MM.1S (cell line): ENCODE measurements at regions not wholly inside any gene's neighbourhood (a gene's known extent, or its start where the extent isn't known, plus 50 kb on each side); places are given as distances from the start of the nearest gene placed in this dataset.

Experiments
- EZH2 ChIP-seq: fragments of 300-600 bp; sonication (generic); optimal IDR thresholded peaks from 2 replicates; pipeline ENCODE3; 2017; ENCODE audit warnings: low read depth, mild to moderate bottlenecking, antibody characterized with exemption, low read length, mixed read lengths
- EZH2phosphoT487 ChIP-seq: fragments of 300-600 bp; sonication (generic); IDR thresholded peaks from 2 replicates; pipeline ENCODE4 v1.6.1; 2018; ENCODE audit warnings: antibody characterized with exemption, low read length
- TF ChIP-seq, protein P1 (sequence below): fragments of 300-600 bp; sonication (generic); IDR thresholded peaks from 2 replicates; pipeline ENCODE4 v1.5.1; 2016; ENCODE audit warnings: antibody characterized with exemption, low read length, mixed read lengths

DNA sequence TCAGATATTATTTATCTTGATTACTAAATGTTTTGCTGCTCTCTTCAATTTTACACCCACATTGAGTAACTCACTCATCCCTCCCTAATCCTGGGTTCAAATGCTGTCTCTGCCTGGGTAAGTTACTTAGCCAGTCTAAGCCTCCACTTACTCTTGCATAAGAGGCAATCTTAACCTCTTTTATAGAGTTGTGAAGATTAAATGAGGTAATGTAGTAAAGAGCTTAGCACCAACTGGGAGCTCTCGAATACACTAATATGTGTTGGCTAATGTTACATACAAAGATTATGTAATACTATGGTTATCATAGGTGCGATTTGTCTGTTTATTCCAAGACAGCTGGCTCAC, 134.4 kb upstream of the STMND1 start:
- TF ChIP-seq, protein P1, sequence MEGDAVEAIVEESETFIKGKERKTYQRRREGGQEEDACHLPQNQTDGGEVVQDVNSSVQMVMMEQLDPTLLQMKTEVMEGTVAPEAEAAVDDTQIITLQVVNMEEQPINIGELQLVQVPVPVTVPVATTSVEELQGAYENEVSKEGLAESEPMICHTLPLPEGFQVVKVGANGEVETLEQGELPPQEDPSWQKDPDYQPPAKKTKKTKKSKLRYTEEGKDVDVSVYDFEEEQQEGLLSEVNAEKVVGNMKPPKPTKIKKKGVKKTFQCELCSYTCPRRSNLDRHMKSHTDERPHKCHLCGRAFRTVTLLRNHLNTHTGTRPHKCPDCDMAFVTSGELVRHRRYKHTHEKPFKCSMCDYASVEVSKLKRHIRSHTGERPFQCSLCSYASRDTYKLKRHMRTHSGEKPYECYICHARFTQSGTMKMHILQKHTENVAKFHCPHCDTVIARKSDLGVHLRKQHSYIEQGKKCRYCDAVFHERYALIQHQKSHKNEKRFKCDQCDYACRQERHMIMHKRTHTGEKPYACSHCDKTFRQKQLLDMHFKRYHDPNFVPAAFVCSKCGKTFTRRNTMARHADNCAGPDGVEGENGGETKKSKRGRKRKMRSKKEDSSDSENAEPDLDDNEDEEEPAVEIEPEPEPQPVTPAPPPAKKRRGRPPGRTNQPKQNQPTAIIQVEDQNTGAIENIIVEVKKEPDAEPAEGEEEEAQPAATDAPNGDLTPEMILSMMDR = no peak
- TF ChIP-seq EZH2 (no peak), EZH2phosphoT487 (no peak)
